Smooth muscle cell (in vitro differentiated cells): ENCODE measurements at regions not wholly inside any gene's neighbourhood (a gene's known extent, or its start where the extent isn't known, plus 50 kb on each side); places are given as distances from the start of the nearest gene placed in this dataset.

Source experiments
- DNase-seq: peaks from one replicate; lab custom pipeline; 2025; ENCODE audit not compliant: unreplicated experiment; lab: John Stamatoyannopoulos, UW
- H2AFZ ChIP-seq: fragments of 200-600 bp; sonication (generic); 2 replicates; pipeline ENCODE4 v1.6.0; 2016; ENCODE audit warnings: antibody characterized with exemption, low read depth, mild to moderate bottlenecking
- H3F3A ChIP-seq: fragments of 200-600 bp; sonication (generic); 2 replicates; pipeline ENCODE4 v1.6.0; 2017; ENCODE audit warnings: antibody characterized with exemption, low read depth
- H3K27ac ChIP-seq: fragments of 200-600 bp; sonication (generic); 2 replicates; pipeline ENCODE4 v1.5.1; 2016; ENCODE audit warnings: low read depth, mild to moderate bottlenecking
- H3K27me3 ChIP-seq: fragments of 200-600 bp; sonication (generic); 2 replicates; pipeline ENCODE4 v1.6.1; 2016; ENCODE audit warnings: low read depth, mild to moderate bottlenecking
- H3K36me3 ChIP-seq: fragments of 200-600 bp; sonication (generic); 2 replicates; pipeline ENCODE4 v1.5.1; 2016; ENCODE audit warnings: low read depth
- H3K4me1 ChIP-seq: fragments of 200-600 bp; sonication (generic); 2 replicates; pipeline ENCODE4 v1.5.1; 2016; ENCODE audit warnings: low read depth
- H3K4me2 ChIP-seq: fragments of 200-600 bp; sonication (generic); 2 replicates; pipeline ENCODE4 v1.6.0; 2016; ENCODE audit warnings: mild to moderate bottlenecking
- H3K4me3 ChIP-seq: fragments of 200-600 bp; sonication (generic); 2 replicates; pipeline ENCODE4 v1.5.1; 2016; ENCODE audit warnings: mild to moderate bottlenecking
- H3K79me2 ChIP-seq: fragments of 200-600 bp; sonication (generic); 2 replicates; pipeline ENCODE4 v1.6.0; 2016; ENCODE audit warnings: low read depth, mild to moderate bottlenecking
- H3K9ac ChIP-seq: fragments of 200-600 bp; sonication (generic); 2 replicates; pipeline ENCODE4 v1.6.0; 2016; ENCODE audit warnings: low read depth
- H3K9me3 ChIP-seq: fragments of 200-600 bp; sonication (generic); replicated peaks from 2 replicates; pipeline ENCODE4 v1.5.1; 2016; ENCODE audit warnings: low read depth
- H4K20me1 ChIP-seq: fragments of 200-600 bp; sonication (generic); 2 replicates; pipeline ENCODE4 v1.6.0; 2016; ENCODE audit warnings: low read depth
- WGBS: methylation state at CpG from one replicate; pipeline ENCODE4 v1.1.7; 2016; ENCODE audit warnings: low lambda C conversion rate; 5-methylcytosine and 5-hydroxymethylcytosine counted together
- TF ChIP-seq, protein P1 (sequence below): fragments of 200-600 bp; sonication (generic); IDR thresholded peaks from 2 replicates; pipeline ENCODE4 v1.5.1; 2017; ENCODE audit warnings: borderline replicate concordance, mild to moderate bottlenecking, antibody characterized with exemption; ENCODE audit not compliant: insufficient read depth, poor library complexity, severe bottlenecking

- H4K20me1 ChIP-seq, result no peaks in the 10 kb centered on the region
- no peaks in the 10 kb centered on the region for H3K27me3 ChIP-seq
- no peak for DNase-seq
- TF ChIP-seq, protein P1, sequence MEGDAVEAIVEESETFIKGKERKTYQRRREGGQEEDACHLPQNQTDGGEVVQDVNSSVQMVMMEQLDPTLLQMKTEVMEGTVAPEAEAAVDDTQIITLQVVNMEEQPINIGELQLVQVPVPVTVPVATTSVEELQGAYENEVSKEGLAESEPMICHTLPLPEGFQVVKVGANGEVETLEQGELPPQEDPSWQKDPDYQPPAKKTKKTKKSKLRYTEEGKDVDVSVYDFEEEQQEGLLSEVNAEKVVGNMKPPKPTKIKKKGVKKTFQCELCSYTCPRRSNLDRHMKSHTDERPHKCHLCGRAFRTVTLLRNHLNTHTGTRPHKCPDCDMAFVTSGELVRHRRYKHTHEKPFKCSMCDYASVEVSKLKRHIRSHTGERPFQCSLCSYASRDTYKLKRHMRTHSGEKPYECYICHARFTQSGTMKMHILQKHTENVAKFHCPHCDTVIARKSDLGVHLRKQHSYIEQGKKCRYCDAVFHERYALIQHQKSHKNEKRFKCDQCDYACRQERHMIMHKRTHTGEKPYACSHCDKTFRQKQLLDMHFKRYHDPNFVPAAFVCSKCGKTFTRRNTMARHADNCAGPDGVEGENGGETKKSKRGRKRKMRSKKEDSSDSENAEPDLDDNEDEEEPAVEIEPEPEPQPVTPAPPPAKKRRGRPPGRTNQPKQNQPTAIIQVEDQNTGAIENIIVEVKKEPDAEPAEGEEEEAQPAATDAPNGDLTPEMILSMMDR, result no peak
- no peaks in the 10 kb centered on the region for H3K36me3 ChIP-seq
- H3K9ac ChIP-seq, result no peak overlapping the region
- H2AFZ ChIP-seq, result peak overlapping the region; percentile 30
- H3K4me2 ChIP-seq, result no peak overlapping the region
- no peaks in the 10 kb centered on the region for H3F3A ChIP-seq
- peak overlapping the region; percentile 25 for H3K27ac ChIP-seq
- H3K4me1 ChIP-seq, result no peaks in the 10 kb centered on the region
- H3K79me2 ChIP-seq, result no peaks in the 10 kb centered on the region
- H3K4me3 ChIP-seq, result no peak overlapping the region
- no peaks in the 10 kb centered on the region for H3K9me3 ChIP-seq
Measured at GRCh38 chr13:47184321-47184720, 287.5 kb upstream of the HTR2A start.

- Histone ChIP-seq H3K4me3 (no peak overlapping the region), H3K27me3 (no peaks in the 10 kb centered on the region), H3K36me3 (no peaks in the 10 kb centered on the region), H3K4me1 (no peaks in the 10 kb centered on the region), H3K4me2 (no peak overlapping the region), H3F3A (peaks cover 14% of the 10 kb centered on the region), H2AFZ (no peak overlapping the region), H3K9me3 (no peaks in the 10 kb centered on the region), H3K79me2 (no peaks in the 10 kb centered on the region), H4K20me1 (no peaks in the 10 kb centered on the region), H3K9ac (no peak overlapping the region), H3K27ac (no peak overlapping the region)
- TF ChIP-seq, protein P1, result no peak
- DNase-seq, result no peak
- 95% methylated on average over 3 of the region's 3 CpGs for WGBS
Measured at GRCh38 chr13:47179321-47179720, 282.5 kb upstream of the HTR2A start.

DNA sequence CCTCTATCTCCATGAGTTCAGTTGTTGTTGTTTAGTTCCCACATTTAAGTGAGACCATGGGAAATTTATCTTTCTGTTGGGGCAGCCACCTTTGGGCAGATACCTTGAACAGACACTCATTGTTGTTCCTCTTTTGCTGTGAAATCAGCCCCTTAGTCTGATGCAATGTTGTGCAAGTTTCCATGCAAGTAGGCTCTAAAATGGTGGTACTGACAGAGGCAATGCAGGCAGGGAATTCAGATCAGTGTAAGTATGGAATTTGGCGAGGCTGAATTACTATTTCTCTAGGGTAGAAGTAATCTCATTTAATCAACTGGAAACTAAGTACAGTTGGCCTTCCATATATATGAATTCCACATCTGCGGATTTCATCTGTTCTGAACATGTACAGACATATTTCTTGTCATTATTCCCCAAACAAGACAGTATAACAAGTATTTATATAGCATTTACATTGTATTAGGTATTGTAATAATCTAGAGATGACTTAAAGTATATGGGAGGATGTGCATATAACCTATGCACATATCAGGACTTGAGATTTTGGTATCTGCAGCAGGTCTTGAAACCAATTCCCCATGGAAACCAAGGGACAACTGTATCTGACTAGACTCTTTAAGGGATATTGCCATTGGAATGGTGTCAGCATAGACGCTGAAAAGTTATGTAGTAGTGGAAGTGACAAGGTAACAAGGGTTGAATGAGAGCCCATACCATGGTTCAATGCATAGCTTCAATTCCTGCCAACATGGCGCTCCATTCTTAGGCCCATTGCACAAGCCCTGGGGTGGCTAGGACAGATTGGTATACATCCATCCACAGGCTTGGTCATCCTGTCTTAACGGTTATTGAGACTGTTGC is 281.5 kb upstream of the HTR2A start:
- DNase-seq, result no peak
- H3K79me2 ChIP-seq, result no peaks in the 10 kb centered on the region
- TF ChIP-seq, protein P1, result no peak
- no peak overlapping the region for H2AFZ ChIP-seq
- WGBS, result 77% methylated on average over 5 of the region's 5 CpGs
- H4K20me1 ChIP-seq, result no peaks in the 10 kb centered on the region
- H3K9ac ChIP-seq, result no peak overlapping the region
- peaks cover 14% of the 10 kb centered on the region for H3F3A ChIP-seq
- H3K27ac ChIP-seq, result no peak overlapping the region
- H3K27me3 ChIP-seq, result no peaks in the 10 kb centered on the region
- no peak overlapping the region for H3K4me2 ChIP-seq
- no peaks in the 10 kb centered on the region for H3K9me3 ChIP-seq
- no peaks in the 10 kb centered on the region for H3K36me3 ChIP-seq
- H3K4me3 ChIP-seq, result no peak overlapping the region
- no peaks in the 10 kb centered on the region for H3K4me1 ChIP-seq
